ENCODE measurements at regions not wholly inside any gene's neighbourhood (a gene's known extent, or its start where the extent isn't known, plus 50 kb on each side); places are given as distances from the start of the nearest gene placed in this dataset.
A peak's percentile ranks its signal among the peaks of the same experiment; 100 is the strongest.

- Mint-ChIP-seq H3K27me3 (ENCODE audit: insufficient read depth, low read depth, poor library complexity) (peaks cover 5% of the 10 kb centered on the region), H3K36me3 (ENCODE audit: low read depth) (no peaks in the 10 kb centered on the region; the same call in 1 of the 3 replicates), H3K4me1 (peaks cover 13% of the 10 kb centered on the region), H3K4me3 (no peak overlapping the region), H3K9me3 (peaks cover 6% of the 10 kb centered on the region; the same call in 2 of the 3 replicates), H3K27ac (no peak overlapping the region; the same call in 1 of the 2 replicates)
- H4K20me1 ChIP-seq (replicated peaks; ENCODE audit: insufficient read depth): no peaks in the 10 kb centered on the region
- H2AFZ ChIP-seq: no peak overlapping the region
- no peak overlapping the region for H3K27ac ChIP-seq (ENCODE audit: low read depth)
- H3K79me2 ChIP-seq (replicated peaks; ENCODE audit: insufficient read depth): no peaks in the 10 kb centered on the region
- no peaks in the 10 kb centered on the region for H3K36me3 ChIP-seq (ENCODE audit: insufficient read depth)
- TF ChIP-seq JUNB (IDR thresholded peaks at IDR 0.05; ENCODE audit: unreplicated experiment) (no peak), ZNF462 (CRISPR knock-in tag; IDR thresholded peaks at IDR 0.05) (no peak), CTCF (conservative IDR thresholded peaks at IDR 0.05; ENCODE audit: low read depth in 2 of 2) (peak; percentile 21 to 53; a peak in 2 of 4 replicates), REST (IDR thresholded peaks at IDR 0.05; ENCODE audit: unreplicated experiment) (no peak), ZNF331 (CRISPR knock-in tag; IDR thresholded peaks at IDR 0.05; ENCODE audit: low read depth) (no peak), NANOG (IDR thresholded peaks at IDR 0.05; ENCODE audit: borderline replicate concordance) (no peak)
- no peaks in the 10 kb centered on the region for H3K27me3 ChIP-seq (ENCODE audit: insufficient read depth)
- ATAC-seq (no peak), DNase-seq (ENCODE audit: low spot score) (peak; percentile 20)
- H3K4me1 ChIP-seq (ENCODE audit: insufficient read depth): no peaks in the 10 kb centered on the region
- no peaks in the 10 kb centered on the region; the same call in 1 of the 2 replicates for H3K9me2 ChIP-seq (ENCODE audit: insufficient read depth)
- H3F3A ChIP-seq (replicated peaks; ENCODE audit: low read depth): no peaks in the 10 kb centered on the region
- no peak overlapping the region for H3K4me2 ChIP-seq
- no peak overlapping the region for H3K4me3 ChIP-seq
Measured at GRCh38 chr5:4579679-4580078, 560.5 kb upstream of the ADAMTS16 start.

Data from GM23338 (cell line).